CD4-positive, alpha-beta T cell treated with Interleukin-4 for 1 hour (primary cell): ENCODE measurements at regions not wholly inside any gene's neighbourhood (a gene's known extent, or its start where the extent isn't known, plus 50 kb on each side); places are given as distances from the start of the nearest gene placed in this dataset.
"Not testable (repeated sequence)": the region's sequence is repeated elsewhere in the genome, so short reads cannot be mapped to it uniquely, and the experiment has no call there.

Experiments used
- DNase-seq, 2 donors: peaks; one replicate each; pipeline ENCODE4 v3.0.0-alpha.2; 2020 to 2022

GRCh38 chr2:198602986-198603385, 798.6 kb downstream of the PLCL1 start:
- DNase-seq, result not testable (repeated sequence)

- DNase-seq, result no peak
These were observed 793.3 kb downstream of the PLCL1 start for GRCh38 chr2:198597648-198598047.

- DNase-seq, result no peak
These were observed 792.6 kb downstream of the PLCL1 start for GRCh38 chr2:198596985-198597384.

- DNase-seq, result no peak
These were observed 791.3 kb downstream of the PLCL1 start for GRCh38 chr2:198595721-198596120.

GRCh38 chr2:198591586-198591985, 787.2 kb downstream of the PLCL1 start:
- no peak for DNase-seq

GRCh38 chr2:198587741-198588140, 783.3 kb downstream of the PLCL1 start:
- no peak for DNase-seq

- no peak for DNase-seq
These were observed 782.8 kb downstream of the PLCL1 start for GRCh38 chr2:198587240-198587639.

GRCh38 chr2:198571393-198571792, 767.0 kb downstream of the PLCL1 start:
- no peak for DNase-seq

GRCh38 chr2:198558176-198558575, 753.8 kb downstream of the PLCL1 start:
- no peak for DNase-seq

GRCh38 chr2:198546122-198546521, 741.7 kb downstream of the PLCL1 start:
- DNase-seq, result no peak

- DNase-seq, result no peak
These were observed 741.0 kb downstream of the PLCL1 start for GRCh38 chr2:198545411-198545810.

GRCh38 chr2:198544461-198544860, 740.1 kb downstream of the PLCL1 start:
- DNase-seq, result no peak

- DNase-seq, result no peak
These were observed 730.4 kb downstream of the PLCL1 start for GRCh38 chr2:198534756-198535155.

GRCh38 chr2:198525211-198525969, 721.0 kb downstream of the PLCL1 start:
- DNase-seq, result no peak

- DNase-seq, result no peak
These were observed 719.3 kb downstream of the PLCL1 start for GRCh38 chr2:198523710-198524109.

GRCh38 chr2:198518935-198519334, 714.5 kb downstream of the PLCL1 start:
- DNase-seq, result no peak

GRCh38 chr2:198517976-198518375, 713.6 kb downstream of the PLCL1 start:
- DNase-seq, result no peak

- DNase-seq, result not testable (repeated sequence)
These were observed 704.2 kb downstream of the PLCL1 start for GRCh38 chr2:198508610-198509009.

- DNase-seq, result no peak
These were observed 695.1 kb downstream of the PLCL1 start for GRCh38 chr2:198499539-198499938.

- DNase-seq, result no peak
These were observed 694.1 kb downstream of the PLCL1 start for GRCh38 chr2:198498516-198498915.

GRCh38 chr2:198498048-198498447, 693.7 kb downstream of the PLCL1 start:
- DNase-seq, result no peak

GRCh38 chr2:198494931-198495330, 690.5 kb downstream of the PLCL1 start:
- DNase-seq, result no peak

GRCh38 chr2:198490748-198491147, 686.4 kb downstream of the PLCL1 start:
- no peak for DNase-seq

GRCh38 chr2:198488964-198489363, 684.6 kb downstream of the PLCL1 start:
- DNase-seq, result no peak

GRCh38 chr2:198483051-198483450, 678.7 kb downstream of the PLCL1 start:
- DNase-seq, result no peak
